H9 (cell line): ENCODE measurements at regions not wholly inside any gene's neighbourhood (a gene's known extent, or its start where the extent isn't known, plus 50 kb on each side); places are given as distances from the start of the nearest gene placed in this dataset.

Experiments
- DNase-seq: peaks from one replicate; pipeline ENCODE4 v3.0.0-alpha.2; 2017
- H2AFZ ChIP-seq: one replicate; pipeline ENCODE4 v1.6.1; 2013; ENCODE audit warnings: mild to moderate bottlenecking, low read length, control low read depth, moderate library complexity
- H2AK5ac ChIP-seq: 2 replicates; pipeline ENCODE4 v1.6.1; 2013; ENCODE audit warnings: low read length, control low read depth, mixed read lengths; ENCODE audit not compliant: insufficient read length
- H2BK120ac ChIP-seq: one replicate; pipeline ENCODE4 v1.6.1; 2013; ENCODE audit warnings: low read depth, mild to moderate bottlenecking, low read length, control low read depth, inconsistent platforms; ENCODE audit not compliant: poor library complexity, severe bottlenecking
- H2BK12ac ChIP-seq: 2 replicates; pipeline ENCODE4 v1.6.1; 2013; ENCODE audit warnings: low read length, control low read depth, mixed read lengths, low read depth; ENCODE audit not compliant: insufficient read length
- H2BK15ac ChIP-seq: 2 replicates; pipeline ENCODE4 v1.6.1; 2013; ENCODE audit warnings: low read depth, low read length, control low read depth
- H2BK20ac ChIP-seq: one replicate; pipeline ENCODE4 v1.6.1; 2013; ENCODE audit warnings: low read depth, mild to moderate bottlenecking, low read length, control low read depth, inconsistent platforms; ENCODE audit not compliant: poor library complexity, severe bottlenecking
- H2BK5ac ChIP-seq: 2 replicates; pipeline ENCODE4 v1.6.1; 2013; ENCODE audit warnings: low read length, control low read depth, mixed read lengths; ENCODE audit not compliant: insufficient read length
- H3K14ac ChIP-seq: 2 replicates; pipeline ENCODE4 v1.6.1; 2013; ENCODE audit warnings: low read length, control low read depth; ENCODE audit not compliant: insufficient read depth
- H3K18ac ChIP-seq: 2 replicates; pipeline ENCODE4 v1.6.1; 2013; ENCODE audit warnings: low read depth, mild to moderate bottlenecking, mixed read lengths, low read length, control low read depth; ENCODE audit not compliant: insufficient read length
- H3K23ac ChIP-seq: 2 replicates; pipeline ENCODE4 v1.6.1; 2013; ENCODE audit warnings: low read length, control low read depth, mixed read lengths, low read depth; ENCODE audit not compliant: insufficient read length
- H3K23me2 ChIP-seq: 2 replicates; pipeline ENCODE4 v1.6.1; 2013; ENCODE audit warnings: low read depth, mild to moderate bottlenecking, mixed read lengths, low read length, control low read depth; ENCODE audit not compliant: insufficient read length, poor library complexity, severe bottlenecking
- H3K27ac ChIP-seq: 2 replicates; pipeline ENCODE4 v1.5.1; 2013; ENCODE audit warnings: low read length, control low read depth, mixed read lengths, low read depth; ENCODE audit not compliant: insufficient read length
- H3K27me3 ChIP-seq: 2 replicates; pipeline ENCODE4 v1.6.1; 2013; ENCODE audit warnings: low read length, control low read depth, inconsistent platforms; ENCODE audit not compliant: insufficient read depth
- H3K4ac ChIP-seq: 2 replicates; pipeline ENCODE4 v1.6.1; 2013; ENCODE audit warnings: low read depth, mild to moderate bottlenecking, control low read depth, inconsistent platforms, low read length, moderate library complexity
- H3K4me1 ChIP-seq: 2 replicates; pipeline ENCODE4 v1.6.1; 2013; ENCODE audit warnings: low read length, control low read depth, inconsistent platforms; ENCODE audit not compliant: insufficient read depth
- H3K4me2 ChIP-seq: 2 replicates; pipeline ENCODE4 v1.6.1; 2013; ENCODE audit warnings: low read length, control low read depth, mixed read lengths; ENCODE audit not compliant: insufficient read length, insufficient read depth
- H3K56ac ChIP-seq: 2 replicates; pipeline ENCODE4 v1.6.1; 2013; ENCODE audit warnings: low read depth, mild to moderate bottlenecking, mixed read lengths, low read length, control low read depth; ENCODE audit not compliant: insufficient read length
- H3K79me1 ChIP-seq: 2 replicates; pipeline ENCODE4 v1.6.1; 2013; ENCODE audit warnings: low read depth, mild to moderate bottlenecking, moderate library complexity, low read length, control low read depth, inconsistent platforms; ENCODE audit not compliant: insufficient read depth, poor library complexity, severe bottlenecking
- H3K79me2 ChIP-seq: 2 replicates; pipeline ENCODE4 v1.6.1; 2013; ENCODE audit warnings: low read length, control low read depth, inconsistent platforms; ENCODE audit not compliant: insufficient read depth
- H3K9ac ChIP-seq: 2 replicates; pipeline ENCODE4 v1.6.1; 2013; ENCODE audit warnings: low read length, control low read depth, mixed read lengths; ENCODE audit not compliant: insufficient read length; ENCODE audit errors: extremely low read depth
- H3K9me3 ChIP-seq: one replicate; pipeline ENCODE4 v1.6.1; 2013; ENCODE audit warnings: low read depth, low read length, inconsistent platforms; ENCODE audit not compliant: control insufficient read depth
- H3T11ph ChIP-seq: one replicate; pipeline ENCODE4 v1.6.1; 2013; ENCODE audit warnings: mild to moderate bottlenecking, low read length, control low read depth, inconsistent platforms
- H4K20me1 ChIP-seq: one replicate; pipeline ENCODE4 v1.6.1; 2013; ENCODE audit not compliant: control insufficient read depth, insufficient read length, insufficient read depth
- H4K5ac ChIP-seq: 2 replicates; pipeline ENCODE4 v1.6.1; 2013; ENCODE audit warnings: low read depth, mild to moderate bottlenecking, mixed read lengths, low read length, control low read depth; ENCODE audit not compliant: insufficient read length
- H4K8ac ChIP-seq: replicated peaks from 2 replicates; pipeline ENCODE4 v1.6.1; 2013; ENCODE audit warnings: low read length, control low read depth, mixed read lengths, low read depth; ENCODE audit not compliant: insufficient read length
- H4K91ac ChIP-seq: 2 replicates; pipeline ENCODE4 v1.6.1; 2013; ENCODE audit warnings: low read depth, mild to moderate bottlenecking, moderate library complexity, mixed read lengths, low read length, control low read depth; ENCODE audit not compliant: insufficient read length
- H3K27ac Mint-ChIP-seq, 3 experiments: 2 replicates in 2 of 3; 3 replicates in 1 of 3; pipeline ENCODE4 v1.8.0; 2020 to 2021; ENCODE audit warnings: mixed read lengths in 3 of 3, mild to moderate bottlenecking in 1 of 3, moderate library complexity in 1 of 3
- H3K27me3 Mint-ChIP-seq: 2 replicates; pipeline ENCODE4 v1.8.0; 2021; ENCODE audit warnings: low read depth, mild to moderate bottlenecking, moderate library complexity, mixed read lengths
- H3K36me3 Mint-ChIP-seq, 3 experiments: 2 replicates in 2 of 3; 3 replicates in 1 of 3; pipeline ENCODE4 v1.8.0; 2020 to 2021; ENCODE audit warnings: low read depth in 3 of 3, mixed read lengths in 3 of 3; ENCODE audit not compliant: insufficient read depth in 1 of 3
- H3K4me1 Mint-ChIP-seq, 2 experiments: 2 replicates each; pipeline ENCODE4 v1.8.0; 2020; ENCODE audit warnings: mixed read lengths in 2 of 2
- H3K4me3 Mint-ChIP-seq, 2 experiments: 2 replicates in 1 of 2; 3 replicates in 1 of 2; pipeline ENCODE4 v1.8.0; 2020 to 2021; ENCODE audit warnings: mild to moderate bottlenecking in 2 of 2, mixed read lengths in 2 of 2, moderate library complexity in 1 of 2
- H3K9me3 Mint-ChIP-seq, 2 experiments: 2 replicates in 1 of 2; 3 replicates in 1 of 2; pipeline ENCODE4 v1.8.0; 2020; ENCODE audit warnings: mild to moderate bottlenecking in 2 of 2, mixed read lengths in 2 of 2, moderate library complexity in 1 of 2
- WGBS: extraction: QIAGEN DNeasy Blood & Tissue Kit; methylation state at CpG from one replicate; pipeline ENCODE4 v1.1.7; 2013; ENCODE audit warnings: missing lambda C conversion rate, low lambda C conversion rate, mixed read lengths; ENCODE audit not compliant: insufficient read length; ENCODE audit errors: extremely low coverage; 5-methylcytosine and 5-hydroxymethylcytosine counted together
- TF ChIP-seq, protein P1 (sequence below): fragments of 200-600 bp; sonication (generic); conservative IDR thresholded peaks from 3 replicates; pipeline ENCODE4 v1.8.0; 2021; ENCODE audit warnings: antibody characterized with exemption, mild to moderate bottlenecking

DNA sequence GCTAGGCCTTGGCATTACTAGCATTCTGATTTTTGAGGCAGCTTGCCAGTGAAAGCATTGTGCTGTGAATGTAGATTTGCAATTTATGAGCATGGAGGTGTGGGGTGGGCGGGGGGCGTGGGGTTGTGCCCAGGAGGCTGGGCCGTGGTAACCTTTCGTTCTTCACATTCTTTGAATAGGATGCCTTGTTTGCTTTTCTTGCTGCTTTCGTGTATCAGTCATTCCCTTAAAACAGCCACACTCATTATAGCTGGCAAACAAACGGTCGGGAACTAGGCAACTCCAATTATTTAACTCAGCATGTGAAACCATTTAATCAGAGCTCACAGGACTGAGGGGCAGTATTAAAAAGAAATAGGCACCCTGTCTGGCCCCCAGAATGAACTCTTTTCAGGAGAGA, 115.9 kb upstream of the PELI2 start:
- Histone ChIP-seq H3K27ac (no peak overlapping the region), H3K9me3 (no peaks in the 10 kb centered on the region), H4K5ac (no peak overlapping the region), H3K9ac (no peak overlapping the region), H3K4ac (no peak overlapping the region), H3K4me1 (no peaks in the 10 kb centered on the region; the same call in 1 of the 2 replicates), H4K8ac (no peak overlapping the region), H2AFZ (no peak overlapping the region), H2BK20ac (no peak overlapping the region), H3K79me1 (no peaks in the 10 kb centered on the region), H3K14ac (no peak overlapping the region), H3K79me2 (no peaks in the 10 kb centered on the region), H3K18ac (no peak overlapping the region), H2BK120ac (no peak overlapping the region), H3K23me2 (no peaks in the 10 kb centered on the region), H2BK12ac (no peak overlapping the region), H2BK5ac (no peak overlapping the region), H4K20me1 (no peaks in the 10 kb centered on the region), H3K56ac (no peak overlapping the region), H3K27me3 (peaks cover 3% of the 10 kb centered on the region; the same call in 1 of the 2 replicates), H2AK5ac (no peak overlapping the region), H4K91ac (no peak overlapping the region), H2BK15ac (no peak overlapping the region), H3K4me2 (no peak overlapping the region), H3K23ac (no peak overlapping the region), H3T11ph (no peak overlapping the region)
- TF ChIP-seq, protein P1, sequence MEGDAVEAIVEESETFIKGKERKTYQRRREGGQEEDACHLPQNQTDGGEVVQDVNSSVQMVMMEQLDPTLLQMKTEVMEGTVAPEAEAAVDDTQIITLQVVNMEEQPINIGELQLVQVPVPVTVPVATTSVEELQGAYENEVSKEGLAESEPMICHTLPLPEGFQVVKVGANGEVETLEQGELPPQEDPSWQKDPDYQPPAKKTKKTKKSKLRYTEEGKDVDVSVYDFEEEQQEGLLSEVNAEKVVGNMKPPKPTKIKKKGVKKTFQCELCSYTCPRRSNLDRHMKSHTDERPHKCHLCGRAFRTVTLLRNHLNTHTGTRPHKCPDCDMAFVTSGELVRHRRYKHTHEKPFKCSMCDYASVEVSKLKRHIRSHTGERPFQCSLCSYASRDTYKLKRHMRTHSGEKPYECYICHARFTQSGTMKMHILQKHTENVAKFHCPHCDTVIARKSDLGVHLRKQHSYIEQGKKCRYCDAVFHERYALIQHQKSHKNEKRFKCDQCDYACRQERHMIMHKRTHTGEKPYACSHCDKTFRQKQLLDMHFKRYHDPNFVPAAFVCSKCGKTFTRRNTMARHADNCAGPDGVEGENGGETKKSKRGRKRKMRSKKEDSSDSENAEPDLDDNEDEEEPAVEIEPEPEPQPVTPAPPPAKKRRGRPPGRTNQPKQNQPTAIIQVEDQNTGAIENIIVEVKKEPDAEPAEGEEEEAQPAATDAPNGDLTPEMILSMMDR: no peak
- H3K4me1 Mint-ChIP-seq: peaks cover 25 to 26% of the 10 kb centered on the region in 2 experiments
- peaks cover 9% of the 10 kb centered on the region for H3K27me3 Mint-ChIP-seq
- no peak overlapping the region for H3K4me3 Mint-ChIP-seq
- WGBS: no CpG with 5 or more reads among the region's 7 CpGs
- peaks cover 12 to 15% of the 10 kb centered on the region in 2 experiments; a peak in 4 of 5 replicates for H3K9me3 Mint-ChIP-seq
- no peak overlapping the region; a peak in 1 of 7 replicates for H3K27ac Mint-ChIP-seq
- H3K36me3 Mint-ChIP-seq: peaks cover 4 to 26% (median 5%) of the 10 kb centered on the region in 3 experiments; a peak in 4 of 7 replicates
- DNase-seq: no peak
